Activated naive CD8-positive, alpha-beta T cell (primary cell): ENCODE measurements at regions not wholly inside any gene's neighbourhood (a gene's known extent, or its start where the extent isn't known, plus 50 kb on each side); places are given as distances from the start of the nearest gene placed in this dataset.
"Not testable (repeated sequence)": the region's sequence is repeated elsewhere in the genome, so short reads cannot be mapped to it uniquely, and the experiment has no call there.

Experiments used
- H3K27ac Mint-ChIP-seq: one replicate; pipeline ENCODE4 v1.8.0; 2021; ENCODE audit warnings: mixed read lengths
- H3K27me3 Mint-ChIP-seq: one replicate; pipeline ENCODE4 v1.8.0; 2021; ENCODE audit warnings: mixed read lengths
- H3K36me3 Mint-ChIP-seq: one replicate; pipeline ENCODE4 v1.8.0; 2021; ENCODE audit warnings: mixed read lengths
- H3K4me1 Mint-ChIP-seq: one replicate; pipeline ENCODE4 v1.8.0; 2021; ENCODE audit warnings: low read depth, mixed read lengths
- H3K4me3 Mint-ChIP-seq: one replicate; pipeline ENCODE4 v1.8.0; 2021; ENCODE audit warnings: mild to moderate bottlenecking, mixed read lengths
- H3K9me3 Mint-ChIP-seq: one replicate; pipeline ENCODE4 v1.8.0; 2021; ENCODE audit warnings: low read depth, mixed read lengths

GRCh38 chr2:198880986-198881385, 576.8 kb downstream of the SATB2 start:
- H3K4me3 Mint-ChIP-seq = no peak overlapping the region
- H3K27me3 Mint-ChIP-seq = no peaks in the 10 kb centered on the region
- H3K27ac Mint-ChIP-seq = no peak overlapping the region
- H3K9me3 Mint-ChIP-seq = no peaks in the 10 kb centered on the region
- H3K4me1 Mint-ChIP-seq = no peaks in the 10 kb centered on the region
- H3K36me3 Mint-ChIP-seq = no peaks in the 10 kb centered on the region

GRCh38 chr2:198880421-198880820, 577.3 kb downstream of the SATB2 start:
- H3K4me3 Mint-ChIP-seq = no peak overlapping the region
- H3K4me1 Mint-ChIP-seq = no peaks in the 10 kb centered on the region
- no peaks in the 10 kb centered on the region for H3K9me3 Mint-ChIP-seq
- H3K27ac Mint-ChIP-seq = no peak overlapping the region
- no peaks in the 10 kb centered on the region for H3K36me3 Mint-ChIP-seq
- H3K27me3 Mint-ChIP-seq = no peaks in the 10 kb centered on the region

GRCh38 chr2:198874472-198874858, 583.3 kb downstream of the SATB2 start:
- Mint-ChIP-seq H3K4me1 (no peaks in the 10 kb centered on the region), H3K4me3 (no peak overlapping the region), H3K9me3 (no peaks in the 10 kb centered on the region), H3K27ac (no peak overlapping the region), H3K36me3 (no peaks in the 10 kb centered on the region), H3K27me3 (no peaks in the 10 kb centered on the region)

GRCh38 chr2:198873503-198874471, 584.0 kb downstream of the SATB2 start:
- H3K9me3 Mint-ChIP-seq = no peaks in the 10 kb centered on the region
- no peak overlapping the region for H3K27ac Mint-ChIP-seq
- no peaks in the 10 kb centered on the region for H3K27me3 Mint-ChIP-seq
- H3K36me3 Mint-ChIP-seq = no peaks in the 10 kb centered on the region
- no peaks in the 10 kb centered on the region for H3K4me1 Mint-ChIP-seq
- H3K4me3 Mint-ChIP-seq = no peak overlapping the region

- Mint-ChIP-seq H3K4me1 (no peaks in the 10 kb centered on the region), H3K27ac (no peak overlapping the region), H3K36me3 (no peaks in the 10 kb centered on the region), H3K4me3 (no peak overlapping the region), H3K9me3 (peaks cover 7% of the 10 kb centered on the region), H3K27me3 (no peaks in the 10 kb centered on the region)
Observed at GRCh38 chr2:198863655-198864054, 594.1 kb downstream of the SATB2 start.

- Mint-ChIP-seq H3K4me3 (no peak overlapping the region), H3K4me1 (no peaks in the 10 kb centered on the region), H3K27ac (no peak overlapping the region), H3K9me3 (peaks cover 11% of the 10 kb centered on the region), H3K27me3 (no peaks in the 10 kb centered on the region), H3K36me3 (no peaks in the 10 kb centered on the region)
Observed at GRCh38 chr2:198861080-198861479, 596.7 kb downstream of the SATB2 start.

- H3K27ac Mint-ChIP-seq = no peak overlapping the region
- no peaks in the 10 kb centered on the region for H3K27me3 Mint-ChIP-seq
- peaks cover 11% of the 10 kb centered on the region for H3K9me3 Mint-ChIP-seq
Observed at GRCh38 chr2:198857246-198857645, 600.5 kb downstream of the SATB2 start.

GRCh38 chr2:198855746-198856145, 602.0 kb downstream of the SATB2 start:
- H3K9me3 Mint-ChIP-seq = peaks cover 14% of the 10 kb centered on the region
- not testable (repeated sequence) for H3K27me3 Mint-ChIP-seq, H3K4me1 Mint-ChIP-seq, H3K36me3 Mint-ChIP-seq, H3K27ac Mint-ChIP-seq, H3K4me3 Mint-ChIP-seq

More at GRCh38 chr2:198857246-198857645, 600.5 kb downstream of the SATB2 start:
- Mint-ChIP-seq H3K4me1 (no peaks in the 10 kb centered on the region), H3K36me3 (no peaks in the 10 kb centered on the region), H3K4me3 (no peak overlapping the region)

GRCh38 chr2:198852248-198852647, 605.5 kb downstream of the SATB2 start:
- Mint-ChIP-seq H3K9me3 (peaks cover 3% of the 10 kb centered on the region), H3K4me3 (no peak overlapping the region)

GRCh38 chr2:198825534-198825933, 632.2 kb downstream of the SATB2 start:
- no peaks in the 10 kb centered on the region for H3K36me3 Mint-ChIP-seq
- no peak overlapping the region for H3K4me3 Mint-ChIP-seq
- no peak overlapping the region for H3K27ac Mint-ChIP-seq
- H3K27me3 Mint-ChIP-seq = no peaks in the 10 kb centered on the region
- no peaks in the 10 kb centered on the region for H3K4me1 Mint-ChIP-seq
- no peaks in the 10 kb centered on the region for H3K9me3 Mint-ChIP-seq

More at GRCh38 chr2:198852248-198852647, 605.5 kb downstream of the SATB2 start:
- no peaks in the 10 kb centered on the region for H3K27me3 Mint-ChIP-seq
- H3K36me3 Mint-ChIP-seq = no peaks in the 10 kb centered on the region
- no peak overlapping the region for H3K27ac Mint-ChIP-seq
- no peaks in the 10 kb centered on the region for H3K4me1 Mint-ChIP-seq

GRCh38 chr2:198817536-198817935, 640.2 kb downstream of the SATB2 start:
- Mint-ChIP-seq H3K36me3 (no peaks in the 10 kb centered on the region), H3K27ac (no peak overlapping the region), H3K4me3 (no peak overlapping the region), H3K9me3 (no peaks in the 10 kb centered on the region), H3K27me3 (no peaks in the 10 kb centered on the region), H3K4me1 (no peaks in the 10 kb centered on the region)

GRCh38 chr2:198815626-198816025, 642.1 kb downstream of the SATB2 start:
- H3K4me1 Mint-ChIP-seq = no peaks in the 10 kb centered on the region
- no peaks in the 10 kb centered on the region for H3K36me3 Mint-ChIP-seq
- H3K27ac Mint-ChIP-seq = no peak overlapping the region
- no peaks in the 10 kb centered on the region for H3K27me3 Mint-ChIP-seq
- H3K9me3 Mint-ChIP-seq = no peaks in the 10 kb centered on the region
- H3K4me3 Mint-ChIP-seq = no peak overlapping the region

GRCh38 chr2:198811198-198811597, 646.5 kb downstream of the SATB2 start:
- Mint-ChIP-seq H3K27me3 (no peaks in the 10 kb centered on the region), H3K27ac (no peak overlapping the region), H3K4me1 (no peaks in the 10 kb centered on the region), H3K4me3 (no peak overlapping the region), H3K36me3 (no peaks in the 10 kb centered on the region), H3K9me3 (peaks cover 4% of the 10 kb centered on the region)

- no peaks in the 10 kb centered on the region for H3K27me3 Mint-ChIP-seq
- peaks cover 4% of the 10 kb centered on the region for H3K9me3 Mint-ChIP-seq
- H3K36me3 Mint-ChIP-seq = no peaks in the 10 kb centered on the region
- no peak overlapping the region for H3K4me3 Mint-ChIP-seq
- no peak overlapping the region for H3K27ac Mint-ChIP-seq
- H3K4me1 Mint-ChIP-seq = no peaks in the 10 kb centered on the region
Observed at GRCh38 chr2:198809976-198810375, 647.8 kb downstream of the SATB2 start.

GRCh38 chr2:198807131-198807530, 650.6 kb downstream of the SATB2 start:
- Mint-ChIP-seq H3K4me3 (no peak overlapping the region), H3K36me3 (no peaks in the 10 kb centered on the region), H3K4me1 (no peaks in the 10 kb centered on the region), H3K9me3 (peaks cover 4% of the 10 kb centered on the region), H3K27ac (no peak overlapping the region), H3K27me3 (no peaks in the 10 kb centered on the region)

GRCh38 chr2:198795419-198795818, 662.3 kb downstream of the SATB2 start:
- Mint-ChIP-seq H3K27me3 (no peaks in the 10 kb centered on the region), H3K36me3 (no peaks in the 10 kb centered on the region), H3K9me3 (peaks cover 3% of the 10 kb centered on the region), H3K27ac (no peak overlapping the region), H3K4me1 (no peaks in the 10 kb centered on the region), H3K4me3 (no peak overlapping the region)
